Heart left ventricle (tissue), 13 donors: ENCODE measurements at regions not wholly inside any gene's neighbourhood (a gene's known extent, or its start where the extent isn't known, plus 50 kb on each side); places are given as distances from the start of the nearest gene placed in this dataset.

ENCODE experiments used
- POLR2A ChIP-seq, 2 donors: fragments of 450-650 bp; IDR thresholded peaks; one replicate each; pipeline ENCODE4 v1.6.1; 2017; ENCODE audit warnings: antibody characterized with exemption in 2 of 2, mild to moderate bottlenecking in 2 of 2, moderate library complexity in 2 of 2
- TF ChIP-seq, protein P1 (sequence below), 12 donors: fragments of 200-600 bp; sonication (generic) in 4 of 12; IDR thresholded peaks; one replicate each; pipeline versions ENCODE4 v1.5.0 to v1.8.0; 2018 to 2022; ENCODE audit warnings: antibody characterized with exemption in 12 of 12, mild to moderate bottlenecking in 5 of 12
- donor health status: ischemic (EF 13 %, LVEDD 7.1; RV severe dilation, severe dysfunction).
- donor health status: DM: no; HTN: yes; CAD: no.
- donor health status: DM: no; HTN: no; CAD: no.
- donor health status: ischemic (EF 25% LVEDD 6.9; RV normal size, moderate dysfunction).
- donor health status: ischemic (EF 25% LVEDD 5.7; RV mildly dilated, moderate dysfunction).
- donor health status: ischemic (EF 35%, LVEDD 5.7; RV mildly dilated, moderate dysfunction).
- donor health status: nonischemic (EF 11% LVEDD 7.7; RV severe dilation, severe dysfunction).
- donor health status: DM: yes; HTN: yes; CAD: no.
- donor health status: PGD.
- donor health status: ischemic (EF 29% LVEDD 5.4; RV normal size, mild dysfunction).
- donor health status: nonischemic (EF 23%, LVEDD 6.1; RV moderate dilation, normal function).

DNA sequence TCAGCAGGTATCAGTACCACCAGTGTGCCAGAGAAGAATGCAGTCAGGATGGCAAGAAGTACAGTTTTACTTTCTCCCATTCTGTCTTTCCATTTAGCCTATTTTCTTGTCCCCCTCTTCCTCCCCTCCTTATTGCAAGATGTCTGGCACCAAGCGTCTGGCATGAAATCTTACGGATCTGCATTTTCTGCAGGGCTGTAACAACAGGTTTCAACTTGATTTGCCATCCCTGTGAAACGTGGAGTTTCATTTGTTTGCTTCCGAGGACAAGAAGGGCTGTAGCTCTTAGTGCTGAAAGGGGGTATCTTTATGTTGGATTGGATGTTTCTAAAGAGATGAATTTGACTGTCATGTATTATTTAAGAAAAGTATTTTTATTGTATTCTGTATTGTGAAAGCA, 1110.6 kb downstream of the BCL11B start:
- TF ChIP-seq POLR2A (IDR thresholded peaks at IDR 0.05) = no peak
- TF ChIP-seq, protein P1, sequence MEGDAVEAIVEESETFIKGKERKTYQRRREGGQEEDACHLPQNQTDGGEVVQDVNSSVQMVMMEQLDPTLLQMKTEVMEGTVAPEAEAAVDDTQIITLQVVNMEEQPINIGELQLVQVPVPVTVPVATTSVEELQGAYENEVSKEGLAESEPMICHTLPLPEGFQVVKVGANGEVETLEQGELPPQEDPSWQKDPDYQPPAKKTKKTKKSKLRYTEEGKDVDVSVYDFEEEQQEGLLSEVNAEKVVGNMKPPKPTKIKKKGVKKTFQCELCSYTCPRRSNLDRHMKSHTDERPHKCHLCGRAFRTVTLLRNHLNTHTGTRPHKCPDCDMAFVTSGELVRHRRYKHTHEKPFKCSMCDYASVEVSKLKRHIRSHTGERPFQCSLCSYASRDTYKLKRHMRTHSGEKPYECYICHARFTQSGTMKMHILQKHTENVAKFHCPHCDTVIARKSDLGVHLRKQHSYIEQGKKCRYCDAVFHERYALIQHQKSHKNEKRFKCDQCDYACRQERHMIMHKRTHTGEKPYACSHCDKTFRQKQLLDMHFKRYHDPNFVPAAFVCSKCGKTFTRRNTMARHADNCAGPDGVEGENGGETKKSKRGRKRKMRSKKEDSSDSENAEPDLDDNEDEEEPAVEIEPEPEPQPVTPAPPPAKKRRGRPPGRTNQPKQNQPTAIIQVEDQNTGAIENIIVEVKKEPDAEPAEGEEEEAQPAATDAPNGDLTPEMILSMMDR (IDR thresholded peaks at IDR 0.05) = no peak
